ENCODE measurements at regions not wholly inside any gene's neighbourhood (a gene's known extent, or its start where the extent isn't known, plus 50 kb on each side); places are given as distances from the start of the nearest gene placed in this dataset.

DNA sequence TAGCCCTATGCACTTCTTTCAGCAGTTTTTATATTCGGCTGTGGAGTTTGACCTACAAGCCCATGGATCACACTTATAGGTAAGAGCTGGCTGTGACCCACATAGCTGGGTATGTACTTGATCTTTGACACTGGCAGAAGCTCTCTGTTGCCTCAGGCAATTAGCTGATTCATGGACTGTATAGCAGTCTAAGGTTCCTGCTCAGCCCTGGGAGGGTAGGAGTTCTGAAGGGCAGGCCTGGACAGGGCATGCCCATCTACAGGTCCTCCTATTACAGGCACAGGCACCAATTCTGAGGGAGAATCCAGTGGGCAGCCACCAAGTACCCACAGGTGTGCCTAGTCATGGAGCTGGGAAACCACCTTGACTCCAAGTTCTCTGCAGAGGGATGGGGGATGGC is 301.8 kb upstream of the GALNT5 start:
- H3K27me3 ChIP-seq (ENCODE audit: control insufficient read depth, insufficient read depth, low read length): no peaks in the 10 kb centered on the region
- TF ChIP-seq, protein P1, sequence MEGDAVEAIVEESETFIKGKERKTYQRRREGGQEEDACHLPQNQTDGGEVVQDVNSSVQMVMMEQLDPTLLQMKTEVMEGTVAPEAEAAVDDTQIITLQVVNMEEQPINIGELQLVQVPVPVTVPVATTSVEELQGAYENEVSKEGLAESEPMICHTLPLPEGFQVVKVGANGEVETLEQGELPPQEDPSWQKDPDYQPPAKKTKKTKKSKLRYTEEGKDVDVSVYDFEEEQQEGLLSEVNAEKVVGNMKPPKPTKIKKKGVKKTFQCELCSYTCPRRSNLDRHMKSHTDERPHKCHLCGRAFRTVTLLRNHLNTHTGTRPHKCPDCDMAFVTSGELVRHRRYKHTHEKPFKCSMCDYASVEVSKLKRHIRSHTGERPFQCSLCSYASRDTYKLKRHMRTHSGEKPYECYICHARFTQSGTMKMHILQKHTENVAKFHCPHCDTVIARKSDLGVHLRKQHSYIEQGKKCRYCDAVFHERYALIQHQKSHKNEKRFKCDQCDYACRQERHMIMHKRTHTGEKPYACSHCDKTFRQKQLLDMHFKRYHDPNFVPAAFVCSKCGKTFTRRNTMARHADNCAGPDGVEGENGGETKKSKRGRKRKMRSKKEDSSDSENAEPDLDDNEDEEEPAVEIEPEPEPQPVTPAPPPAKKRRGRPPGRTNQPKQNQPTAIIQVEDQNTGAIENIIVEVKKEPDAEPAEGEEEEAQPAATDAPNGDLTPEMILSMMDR (IDR thresholded peaks at IDR 0.05; ENCODE audit: insufficient read depth, low read depth, low read length): no peak
- DNase-seq (ENCODE audit: low read depth): no peak
- H3K4me3 ChIP-seq (ENCODE audit: low read depth, low read length): no peak overlapping the region
- CTCF ChIA-PET: no interaction called here
- POLR2A ChIA-PET: interaction anchor here (0.6 kb wide), 1 partner anchor 54 kb away, joined by 4 read pairs; no protein-coding TSS in a partner anchor
- no peaks in the 10 kb centered on the region for H3K36me3 ChIP-seq (ENCODE audit: control insufficient read depth, insufficient read depth, low read length)

DNA sequence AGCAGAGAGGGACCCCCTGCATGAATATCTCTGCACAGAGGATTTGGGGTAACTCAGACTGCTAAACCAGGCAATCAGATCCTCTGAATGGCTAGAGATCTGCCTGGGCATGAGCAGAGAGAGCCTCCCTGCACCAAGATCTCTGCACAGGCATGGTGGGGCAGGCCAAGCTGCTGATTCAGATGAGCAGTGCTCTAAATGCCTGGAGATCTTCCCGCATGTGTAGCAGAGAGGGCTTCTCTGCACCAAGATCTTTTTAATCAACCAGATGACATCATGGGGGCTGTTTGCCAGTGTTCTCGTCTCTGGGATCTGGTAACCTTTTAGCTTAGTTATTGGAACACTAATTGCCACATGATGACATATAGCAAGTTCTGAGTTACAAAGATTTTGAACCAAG is 301.3 kb upstream of the GALNT5 start:
- ChIA-PET POLR2A (interaction anchor here (0.6 kb wide), 1 partner anchor 54 kb away, joined by 4 read pairs; no protein-coding TSS in a partner anchor), CTCF (no interaction called here)
- TF ChIP-seq, protein P1 (IDR thresholded peaks at IDR 0.05; ENCODE audit: insufficient read depth, low read depth, low read length): no peak
- H3K4me3 ChIP-seq (ENCODE audit: low read depth, low read length): no peak overlapping the region
- H3K27me3 ChIP-seq (ENCODE audit: control insufficient read depth, insufficient read depth, low read length): no peaks in the 10 kb centered on the region
- no peaks in the 10 kb centered on the region for H3K36me3 ChIP-seq (ENCODE audit: control insufficient read depth, insufficient read depth, low read length)
- DNase-seq (ENCODE audit: low read depth): no peak

DNA sequence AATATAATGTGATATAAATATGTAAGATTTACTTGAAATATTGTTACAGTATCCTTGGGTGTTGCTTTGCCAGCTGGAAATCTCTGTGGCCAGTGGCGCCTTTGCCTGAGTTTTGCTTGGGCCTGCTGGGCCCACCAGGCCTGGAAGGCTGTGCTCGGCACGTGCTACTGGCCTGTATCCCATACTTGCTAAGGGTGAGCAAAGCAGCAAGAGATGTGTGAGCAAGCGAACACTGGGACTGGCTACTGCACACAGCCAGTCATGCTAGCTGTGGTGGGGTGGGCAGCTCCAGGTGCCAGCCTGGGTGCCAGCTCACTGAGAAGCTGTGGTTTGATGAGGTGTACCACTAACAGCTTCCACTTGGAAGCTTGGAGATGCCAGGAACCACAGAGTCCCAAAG is 299.1 kb upstream of the GALNT5 start:
- H3K36me3 ChIP-seq (ENCODE audit: control insufficient read depth, insufficient read depth, low read length): no peaks in the 10 kb centered on the region
- no peak overlapping the region for H3K4me3 ChIP-seq (ENCODE audit: low read depth, low read length)
- CTCF ChIA-PET: no interaction called here
- TF ChIP-seq, protein P1 (IDR thresholded peaks at IDR 0.05; ENCODE audit: insufficient read depth, low read depth, low read length): no peak
- no peak for DNase-seq (ENCODE audit: low read depth)
- POLR2A ChIA-PET: no interaction called here
- no peaks in the 10 kb centered on the region for H3K27me3 ChIP-seq (ENCODE audit: control insufficient read depth, insufficient read depth, low read length)

DNA sequence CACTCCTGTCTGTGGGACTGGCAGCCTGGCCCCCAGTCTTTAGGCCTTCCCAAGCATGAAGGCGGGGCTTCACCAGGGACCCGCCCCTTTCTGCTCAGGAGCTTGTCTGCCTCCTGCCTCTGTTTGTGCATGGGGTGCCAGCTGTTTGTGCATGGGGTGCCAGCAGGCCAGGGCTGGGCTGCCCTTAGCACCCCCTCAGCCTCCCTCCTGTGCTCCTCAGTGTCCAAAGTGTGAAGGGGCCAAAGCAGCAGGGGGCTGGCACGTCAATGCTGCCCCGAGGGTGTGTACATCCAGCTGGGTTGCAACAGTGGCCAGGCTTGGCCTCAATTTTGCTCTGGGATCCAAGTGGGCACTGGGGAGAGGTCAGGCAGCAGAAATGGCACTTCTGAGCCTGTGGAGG is 298.0 kb upstream of the GALNT5 start:
- no peak for DNase-seq (ENCODE audit: low read depth)
- TF ChIP-seq, protein P1 (IDR thresholded peaks at IDR 0.05; ENCODE audit: insufficient read depth, low read depth, low read length): no peak
- H3K27me3 ChIP-seq (ENCODE audit: control insufficient read depth, insufficient read depth, low read length): no peaks in the 10 kb centered on the region
- ChIA-PET POLR2A (no interaction called here), CTCF (no interaction called here)
- no peak overlapping the region for H3K4me3 ChIP-seq (ENCODE audit: low read depth, low read length)
- H3K36me3 ChIP-seq (ENCODE audit: control insufficient read depth, insufficient read depth, low read length): no peaks in the 10 kb centered on the region

DNA sequence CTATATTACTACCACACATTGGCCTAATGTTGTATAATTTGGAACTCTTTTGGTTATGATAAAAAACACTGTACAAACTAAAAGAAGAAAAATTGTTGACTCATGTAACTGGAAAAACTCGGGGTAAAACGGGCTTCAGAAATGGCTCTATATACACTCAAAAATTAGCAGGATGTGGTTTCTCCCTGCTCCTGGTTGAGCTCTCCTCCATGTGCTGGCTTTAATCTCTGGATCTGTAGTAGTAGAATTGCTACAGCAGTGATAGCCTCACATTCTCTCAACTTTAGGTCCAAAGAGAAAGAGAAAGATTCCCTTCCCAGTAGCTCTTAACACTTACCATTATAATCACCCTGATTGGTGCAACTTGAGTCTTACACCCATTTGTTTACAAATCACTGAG is 274.9 kb upstream of the GALNT5 start:
- H3K27me3 ChIP-seq (ENCODE audit: control insufficient read depth, insufficient read depth, low read length): no peaks in the 10 kb centered on the region; the same call in 1 of the 2 replicates
- no peaks in the 10 kb centered on the region for H3K36me3 ChIP-seq (ENCODE audit: control insufficient read depth, insufficient read depth, low read length)
- TF ChIP-seq, protein P1 (IDR thresholded peaks at IDR 0.05; ENCODE audit: insufficient read depth, low read depth, low read length): no peak
- no peak for DNase-seq (ENCODE audit: low read depth)
- CTCF ChIA-PET: interaction anchor here (1.1 kb wide), 1 partner anchor 19 kb away, joined by 3 read pairs; no protein-coding TSS in a partner anchor
- no peak overlapping the region for H3K4me3 ChIP-seq (ENCODE audit: low read depth, low read length)
- POLR2A ChIA-PET: no interaction called here

All from BJ (cell line).